Endothelial cell (in vitro differentiated cells): ENCODE measurements at regions not wholly inside any gene's neighbourhood (a gene's known extent, or its start where the extent isn't known, plus 50 kb on each side); places are given as distances from the start of the nearest gene placed in this dataset.

Source experiments
- DNase-seq: peaks from one replicate; pipeline ENCODE4 v3.0.0; 2021; ENCODE audit warnings: low spot score
- H3K27ac Mint-ChIP-seq: one replicate; pipeline ENCODE4 v1.8.0; 2021; ENCODE audit warnings: mixed read lengths, inconsistent platforms; ENCODE audit not compliant: unreplicated experiment
- H3K27me3 Mint-ChIP-seq: one replicate; pipeline ENCODE4 v1.8.0; 2021; ENCODE audit warnings: mild to moderate bottlenecking, moderate library complexity, mixed read lengths, inconsistent platforms; ENCODE audit not compliant: unreplicated experiment
- H3K36me3 Mint-ChIP-seq: one replicate; pipeline ENCODE4 v1.8.0; 2021; ENCODE audit warnings: mild to moderate bottlenecking, low read depth, mixed read lengths, inconsistent platforms; ENCODE audit not compliant: unreplicated experiment
- H3K4me1 Mint-ChIP-seq: one replicate; pipeline ENCODE4 v1.8.0; 2021; ENCODE audit warnings: mild to moderate bottlenecking, mixed read lengths, inconsistent platforms; ENCODE audit not compliant: unreplicated experiment
- H3K4me3 Mint-ChIP-seq: one replicate; pipeline ENCODE4 v1.8.0; 2021; ENCODE audit warnings: mild to moderate bottlenecking, mixed read lengths, inconsistent platforms; ENCODE audit not compliant: unreplicated experiment
- H3K9me3 Mint-ChIP-seq: one replicate; pipeline ENCODE4 v1.8.0; 2021; ENCODE audit warnings: mixed read lengths, inconsistent platforms; ENCODE audit not compliant: unreplicated experiment
- TF ChIP-seq, protein P1 (sequence below): fragments of 200-600 bp; sonication (generic); IDR thresholded peaks from one replicate; pipeline ENCODE4 v1.5.0; 2021; ENCODE audit warnings: antibody characterized with exemption; ENCODE audit not compliant: unreplicated experiment

DNA sequence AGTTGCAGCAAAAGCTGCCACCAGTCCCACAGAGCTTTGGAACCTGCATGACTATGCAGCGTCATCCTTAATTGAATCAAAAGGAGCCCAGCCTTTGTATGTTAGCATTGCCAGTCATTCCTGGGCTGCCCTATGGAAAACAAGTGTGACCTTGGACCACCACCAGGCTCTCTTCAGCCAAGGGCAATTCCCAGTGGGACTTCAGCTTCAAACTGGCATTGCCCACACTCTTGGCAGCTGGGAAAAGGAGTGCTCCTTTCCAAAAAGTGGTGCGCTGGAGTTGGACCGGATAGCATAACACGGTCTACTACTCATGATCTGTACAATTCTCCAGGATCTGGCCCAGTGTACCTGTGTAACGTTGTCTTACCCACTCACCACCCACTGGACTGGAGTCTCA lies 259.5 kb downstream of the MREG start:
- Mint-ChIP-seq H3K36me3 (no peaks in the 10 kb centered on the region), H3K27me3 (no peaks in the 10 kb centered on the region), H3K9me3 (no peaks in the 10 kb centered on the region), H3K4me3 (no peak overlapping the region), H3K4me1 (no peaks in the 10 kb centered on the region), H3K27ac (no peak overlapping the region)
- no peak for DNase-seq
- TF ChIP-seq, protein P1, sequence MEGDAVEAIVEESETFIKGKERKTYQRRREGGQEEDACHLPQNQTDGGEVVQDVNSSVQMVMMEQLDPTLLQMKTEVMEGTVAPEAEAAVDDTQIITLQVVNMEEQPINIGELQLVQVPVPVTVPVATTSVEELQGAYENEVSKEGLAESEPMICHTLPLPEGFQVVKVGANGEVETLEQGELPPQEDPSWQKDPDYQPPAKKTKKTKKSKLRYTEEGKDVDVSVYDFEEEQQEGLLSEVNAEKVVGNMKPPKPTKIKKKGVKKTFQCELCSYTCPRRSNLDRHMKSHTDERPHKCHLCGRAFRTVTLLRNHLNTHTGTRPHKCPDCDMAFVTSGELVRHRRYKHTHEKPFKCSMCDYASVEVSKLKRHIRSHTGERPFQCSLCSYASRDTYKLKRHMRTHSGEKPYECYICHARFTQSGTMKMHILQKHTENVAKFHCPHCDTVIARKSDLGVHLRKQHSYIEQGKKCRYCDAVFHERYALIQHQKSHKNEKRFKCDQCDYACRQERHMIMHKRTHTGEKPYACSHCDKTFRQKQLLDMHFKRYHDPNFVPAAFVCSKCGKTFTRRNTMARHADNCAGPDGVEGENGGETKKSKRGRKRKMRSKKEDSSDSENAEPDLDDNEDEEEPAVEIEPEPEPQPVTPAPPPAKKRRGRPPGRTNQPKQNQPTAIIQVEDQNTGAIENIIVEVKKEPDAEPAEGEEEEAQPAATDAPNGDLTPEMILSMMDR, result no peak

DNA sequence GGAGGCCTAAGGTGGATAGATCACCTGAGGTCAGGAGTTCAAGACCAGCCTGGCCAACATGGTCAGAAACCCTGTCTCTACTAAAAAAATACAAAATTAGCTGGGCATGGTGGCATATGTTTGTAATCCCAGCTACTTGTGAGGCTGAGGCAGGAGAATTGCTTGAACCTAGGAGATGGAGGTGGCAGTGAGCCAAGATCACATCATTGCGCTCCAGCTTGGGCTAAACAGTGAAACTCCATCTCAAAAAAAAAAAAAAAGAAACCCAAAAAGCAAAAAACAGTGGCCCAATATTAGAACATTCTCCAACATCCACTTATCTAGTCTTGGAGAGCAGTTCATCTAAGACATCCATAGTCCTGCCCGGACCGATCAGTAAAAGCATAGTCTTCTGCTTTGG lies 260.4 kb downstream of the MREG start:
- no peak for DNase-seq
- no peaks in the 10 kb centered on the region for H3K9me3 Mint-ChIP-seq
- no peak overlapping the region for H3K27ac Mint-ChIP-seq
- no peaks in the 10 kb centered on the region for H3K36me3 Mint-ChIP-seq
- H3K27me3 Mint-ChIP-seq, result no peaks in the 10 kb centered on the region
- TF ChIP-seq, protein P1, result no peak
- no peaks in the 10 kb centered on the region for H3K4me1 Mint-ChIP-seq
- H3K4me3 Mint-ChIP-seq, result no peak overlapping the region

DNA sequence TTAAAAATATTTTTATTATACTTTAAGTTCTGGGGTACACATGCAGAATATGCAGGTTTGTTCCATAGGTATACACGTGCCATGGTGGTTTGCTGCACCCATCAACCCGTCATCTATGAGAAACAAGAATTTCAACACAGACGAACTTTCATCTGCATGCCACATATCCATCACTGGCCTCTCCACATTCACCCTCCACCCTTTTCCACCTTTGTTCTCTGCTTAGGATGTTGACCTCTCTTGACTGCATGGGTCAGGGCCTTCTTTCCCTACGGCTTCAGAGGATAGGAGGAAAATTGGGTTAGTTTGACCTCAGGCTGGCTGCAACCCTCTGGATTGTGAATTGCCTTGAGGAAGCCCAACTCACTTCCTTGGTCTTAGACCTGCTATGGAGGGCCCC lies 260.9 kb downstream of the MREG start:
- H3K27me3 Mint-ChIP-seq, result no peaks in the 10 kb centered on the region
- no peaks in the 10 kb centered on the region for H3K9me3 Mint-ChIP-seq
- no peak for DNase-seq
- H3K4me3 Mint-ChIP-seq, result no peak overlapping the region
- H3K36me3 Mint-ChIP-seq, result no peaks in the 10 kb centered on the region
- H3K27ac Mint-ChIP-seq, result no peak overlapping the region
- TF ChIP-seq, protein P1, result no peak
- no peaks in the 10 kb centered on the region for H3K4me1 Mint-ChIP-seq

DNA sequence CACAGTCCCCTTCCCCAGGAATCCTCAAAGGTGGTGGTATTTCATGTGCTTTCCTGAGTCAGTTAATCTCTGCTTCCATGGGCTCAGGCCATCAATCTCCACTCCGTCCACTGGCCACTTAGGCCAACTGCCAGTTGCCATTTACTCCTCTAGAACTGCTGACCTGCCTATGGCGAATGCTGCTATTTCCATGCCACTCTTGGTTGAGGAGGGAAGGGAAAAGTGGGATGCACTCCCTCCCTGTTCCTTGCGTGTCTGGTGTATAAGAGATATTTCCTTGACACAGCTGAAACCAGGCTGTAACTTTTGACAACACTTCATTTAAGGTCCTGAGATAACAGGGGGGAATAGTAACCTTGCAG lies 261.5 kb downstream of the MREG start:
- Mint-ChIP-seq H3K9me3 (no peaks in the 10 kb centered on the region), H3K4me1 (no peaks in the 10 kb centered on the region), H3K4me3 (no peak overlapping the region), H3K36me3 (no peaks in the 10 kb centered on the region), H3K27ac (no peak overlapping the region), H3K27me3 (no peaks in the 10 kb centered on the region)
- TF ChIP-seq, protein P1, result no peak
- no peak for DNase-seq

DNA sequence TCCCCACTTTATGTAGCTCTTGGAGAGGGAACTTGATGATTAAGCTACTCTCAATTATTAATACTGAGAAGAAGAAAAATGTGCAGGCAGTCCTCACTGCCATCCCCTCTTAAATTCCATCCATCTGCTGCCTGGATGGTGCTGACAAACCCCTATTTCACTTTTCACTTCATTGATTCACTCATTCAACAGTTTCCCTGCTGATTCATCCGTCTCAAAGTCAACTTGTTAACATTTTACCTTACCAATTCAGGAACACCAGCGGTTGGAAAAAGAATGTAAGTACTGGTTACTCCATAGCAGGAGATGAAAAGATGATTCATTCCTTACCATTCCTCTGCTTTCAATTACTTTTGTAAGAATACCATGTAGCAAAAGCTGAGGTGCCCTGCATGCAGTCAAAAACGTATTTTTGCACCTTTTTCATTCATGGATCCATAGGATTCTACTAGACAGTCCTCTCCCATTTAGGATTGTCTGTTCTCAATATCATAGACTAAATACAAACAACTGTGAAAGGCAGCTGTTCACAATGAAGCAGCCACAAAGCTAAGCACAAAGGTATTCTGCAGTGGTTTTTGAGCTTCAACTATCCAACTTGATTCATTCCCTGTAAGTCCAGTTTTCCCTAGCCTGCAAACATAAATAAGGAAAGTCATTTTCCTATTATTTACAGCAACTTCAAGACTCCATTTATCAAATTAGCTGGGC lies 262.0 kb downstream of the MREG start:
- no peak for DNase-seq
- no peak overlapping the region for H3K27ac Mint-ChIP-seq
- H3K27me3 Mint-ChIP-seq, result no peaks in the 10 kb centered on the region
- H3K4me1 Mint-ChIP-seq, result peaks cover 2% of the 10 kb centered on the region
- H3K9me3 Mint-ChIP-seq, result no peaks in the 10 kb centered on the region
- no peaks in the 10 kb centered on the region for H3K36me3 Mint-ChIP-seq
- TF ChIP-seq, protein P1, result no peak
- H3K4me3 Mint-ChIP-seq, result no peak overlapping the region
